ENCODE measurements at regions not wholly inside any gene's neighbourhood (a gene's known extent, or its start where the extent isn't known, plus 50 kb on each side); places are given as distances from the start of the nearest gene placed in this dataset.

GRCh38 chr7:69219381-69219780 is 378.9 kb upstream of the AUTS2 start:
- no peak overlapping the region for H3K23ac ChIP-seq (ENCODE audit: insufficient read length)
- ChIA-PET CTCF (ENCODE audit: partially characterized antibody) (interaction anchor here (0.6 kb wide), 1 partner anchor 398 kb away, joined by 4 read pairs; no protein-coding TSS in a partner anchor), POLR2A (ENCODE audit: partially characterized antibody) (no interaction called here)
- no peaks in the 10 kb centered on the region for H3K4me1 ChIP-seq (replicated peaks in 1 of 4; ENCODE audit: control insufficient read depth in 3 of 4, insufficient read depth in 4 of 4, low read length in 3 of 4)
- no peak overlapping the region for H2AK5ac ChIP-seq (ENCODE audit: low read depth, low read length)
- FAIRE-seq = no peak
- H3K4ac ChIP-seq (replicated peaks; ENCODE audit: insufficient read length, low read depth, low read length) = no peak overlapping the region
- no peaks in the 10 kb centered on the region for H3K79me1 ChIP-seq (ENCODE audit: low read depth, low read length)
- H3K23me2 ChIP-seq (ENCODE audit: low read depth, low read length) = no peaks in the 10 kb centered on the region
- no peak overlapping the region for H3K14ac ChIP-seq (ENCODE audit: insufficient read length)
- H4K91ac ChIP-seq (replicated peaks; ENCODE audit: insufficient read length, low read length) = no peak overlapping the region
- no peak overlapping the region for H3K56ac ChIP-seq (replicated peaks; ENCODE audit: insufficient read length, low read depth, low read length)
- H3K79me2 ChIP-seq (ENCODE audit: control insufficient read depth in 1 of 2, insufficient read depth in 2 of 2, low read length in 2 of 2) = no peaks in the 10 kb centered on the region
- no peak overlapping the region for H4K5ac ChIP-seq (ENCODE audit: insufficient read length, low read depth, low read length)
- H2AFZ ChIP-seq (ENCODE audit: low read length) = no peak overlapping the region
- H2BK12ac ChIP-seq (ENCODE audit: low read depth, low read length) = no peak overlapping the region
- no peak overlapping the region for H2BK15ac ChIP-seq (ENCODE audit: low read length)
- no peak overlapping the region for H2BK20ac ChIP-seq (ENCODE audit: low read length)
- H2BK120ac ChIP-seq (replicated peaks; ENCODE audit: low read depth, low read length) = no peak overlapping the region
- H3K4me3 ChIP-seq (ENCODE audit: extremely low read depth in 1 of 4, insufficient read depth in 2 of 4, low read depth in 3 of 4, low read length in 4 of 4) = no peak overlapping the region
- no peaks in the 10 kb centered on the region for H4K20me1 ChIP-seq (replicated peaks in 1 of 2; ENCODE audit: control insufficient read depth in 1 of 2, insufficient read depth in 2 of 2, low read length in 2 of 2)
- H3K27ac ChIP-seq (ENCODE audit: low read depth, low read length) = no peak overlapping the region
- peaks cover 0 to 2% (median 0%) of the 10 kb centered on the region in 4 experiments; a peak in 3 of 7 replicates for H3K27me3 ChIP-seq (replicated peaks in 1 of 4; ENCODE audit: control insufficient read depth in 3 of 4, extremely low read depth in 1 of 4, insufficient read depth in 3 of 4, low read length in 3 of 4)
- no peaks in the 10 kb centered on the region for H3K36me3 ChIP-seq (ENCODE audit: control insufficient read depth in 2 of 4, insufficient read depth in 4 of 4, low read length in 3 of 4)
- H4K8ac ChIP-seq (ENCODE audit: extremely low read depth, insufficient read depth, low read length) = no peak overlapping the region
- no peak for DNase-seq (ENCODE audit: low read depth in 1 of 2, low spot score in 2 of 2)
- no peaks in the 10 kb centered on the region for H3K9me3 ChIP-seq (ENCODE audit: insufficient read depth in 2 of 2, low read depth in 1 of 2, low read length in 1 of 2)
- no peak overlapping the region for H3K4me2 ChIP-seq (ENCODE audit: insufficient read depth in 1 of 2, low read depth in 2 of 2, low read length in 2 of 2)
- no peak overlapping the region for H3K18ac ChIP-seq (ENCODE audit: extremely low read depth, low read length)
- no peak overlapping the region for H3K9ac ChIP-seq (replicated peaks in 1 of 4; ENCODE audit: extremely low read depth in 1 of 4, low read depth in 3 of 4, low read length in 3 of 4)
- no peak overlapping the region for H2BK5ac ChIP-seq (ENCODE audit: low read depth, low read length)
- WGBS, 2 experiments (ENCODE audit: extremely low coverage in 1 of 2, insufficient coverage in 1 of 2, insufficient read length in 1 of 2, insufficient replicate concordance in 2 of 2, low coverage in 1 of 2, low lambda C conversion rate in 2 of 2, missing lambda C conversion rate in 1 of 2) = 90% methylated on average over 2 of the region's 2 CpGs; no CpG with 5 or more reads in 1 of the 2 experiments
- no peak for TF ChIP-seq SRF (IDR thresholded peaks at IDR 0.05; ENCODE audit: low read depth, low read length)
- TF ChIP-seq CEBPB (IDR thresholded peaks at IDR 0.05; ENCODE audit: low read depth, low read length) = no peak
- TF ChIP-seq SAP30 (IDR thresholded peaks at IDR 0.05; ENCODE audit: insufficient read depth, insufficient replicate concordance, low read length) = no peak
- no peak for TF ChIP-seq NRF1 (IDR thresholded peaks at IDR 0.05; ENCODE audit: low read depth, low read length)
- TF ChIP-seq RNF2 (IDR thresholded peaks at IDR 0.05; ENCODE audit: borderline replicate concordance, low read depth, low read length, missing control alignments, poor library complexity, severe bottlenecking) = no peak
- TF ChIP-seq, protein P1, sequence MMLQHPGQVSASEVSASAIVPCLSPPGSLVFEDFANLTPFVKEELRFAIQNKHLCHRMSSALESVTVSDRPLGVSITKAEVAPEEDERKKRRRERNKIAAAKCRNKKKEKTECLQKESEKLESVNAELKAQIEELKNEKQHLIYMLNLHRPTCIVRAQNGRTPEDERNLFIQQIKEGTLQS (IDR thresholded peaks at IDR 0.05; ENCODE audit: insufficient read depth, low read depth, low read length) = no peak
- TF ChIP-seq POU5F1 (IDR thresholded peaks at IDR 0.05; ENCODE audit: low read depth, low read length) = no peak
- TF ChIP-seq CBX5 (IDR thresholded peaks at IDR 0.05; ENCODE audit: low read depth, low read length) = no peak
- no peak for TF ChIP-seq TAF7 (optimal IDR thresholded peaks at IDR 0.05; ENCODE audit: borderline replicate concordance, low read depth, low read length)
- no peak for TF ChIP-seq EGR1 (IDR thresholded peaks at IDR 0.05; ENCODE audit: borderline replicate concordance, low read depth, low read length)
- no peak for TF ChIP-seq ASH2L (IDR thresholded peaks at IDR 0.05; ENCODE audit: low read length)
- TF ChIP-seq, protein P2, sequence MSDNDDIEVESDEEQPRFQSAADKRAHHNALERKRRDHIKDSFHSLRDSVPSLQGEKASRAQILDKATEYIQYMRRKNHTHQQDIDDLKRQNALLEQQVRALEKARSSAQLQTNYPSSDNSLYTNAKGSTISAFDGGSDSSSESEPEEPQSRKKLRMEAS (IDR thresholded peaks at IDR 0.05) = no peak

Measured in H1 (cell line).